MM.1S (cell line): ENCODE measurements at regions not wholly inside any gene's neighbourhood (a gene's known extent, or its start where the extent isn't known, plus 50 kb on each side); places are given as distances from the start of the nearest gene placed in this dataset.

Experiments used
- CTCF ChIP-seq: fragments of 300-600 bp; sonication (generic); IDR thresholded peaks from 2 replicates; pipeline ENCODE4 v1.5.1; 2016; ENCODE audit warnings: antibody characterized with exemption, low read length, mixed read lengths
- EZH2 ChIP-seq: fragments of 300-600 bp; sonication (generic); optimal IDR thresholded peaks from 2 replicates; pipeline ENCODE3; 2017; ENCODE audit warnings: low read depth, mild to moderate bottlenecking, antibody characterized with exemption, low read length, mixed read lengths
- EZH2phosphoT487 ChIP-seq: fragments of 300-600 bp; sonication (generic); IDR thresholded peaks from 2 replicates; pipeline ENCODE4 v1.6.1; 2018; ENCODE audit warnings: antibody characterized with exemption, low read length

- TF ChIP-seq CTCF (no peak), EZH2 (no peak), EZH2phosphoT487 (no peak)
Observed at GRCh38 chr9:126211441-126212074, 115.1 kb upstream of the MVB12B start.
